GM19468 (cell line): ENCODE measurements at regions not wholly inside any gene's neighbourhood (a gene's known extent, or its start where the extent isn't known, plus 50 kb on each side); places are given as distances from the start of the nearest gene placed in this dataset.
A peak's percentile ranks its signal among the peaks of the same experiment; 100 is the strongest.

Source experiments
- ATAC-seq: cut with Tn5 transposase; IDR thresholded peaks from one replicate; pipeline ENCODE4 v1.9.1; 2021; ENCODE audit warnings: mild to moderate bottlenecking, moderate library complexity, moderate number of reproducible peaks; ENCODE audit not compliant: unreplicated experiment; ENCODE audit errors: extremely low read depth

GRCh38 chr2:205937211-205937610 lies 148.8 kb downstream of the INO80D start:
- no peak for ATAC-seq

GRCh38 chr2:205936446-205936845 lies 149.5 kb downstream of the INO80D start:
- ATAC-seq = no peak

GRCh38 chr2:205934443-205934842 lies 151.5 kb downstream of the INO80D start:
- ATAC-seq = no peak

GRCh38 chr2:205932861-205933260 lies 153.1 kb downstream of the INO80D start:
- no peak for ATAC-seq

GRCh38 chr2:205931388-205931787 lies 154.6 kb downstream of the INO80D start:
- no peak for ATAC-seq

GRCh38 chr2:205930209-205930608 lies 155.8 kb downstream of the INO80D start:
- ATAC-seq = no peak

GRCh38 chr2:205929246-205929942 lies 156.6 kb downstream of the INO80D start:
- ATAC-seq = no peak

GRCh38 chr2:205925373-205926337 lies 160.3 kb downstream of the INO80D start:
- peak; percentile 83 for ATAC-seq

GRCh38 chr2:205924676-205925075 lies 161.3 kb downstream of the INO80D start:
- ATAC-seq = no peak

GRCh38 chr2:205915130-205915524 lies 170.8 kb downstream of the INO80D start:
- ATAC-seq = no peak

- ATAC-seq = no peak
Observed at GRCh38 chr2:205914213-205915129, 171.5 kb downstream of the INO80D start.

- no peak for ATAC-seq
Observed at GRCh38 chr2:205913668-205914067, 172.3 kb downstream of the INO80D start.

- ATAC-seq = no peak
Observed at GRCh38 chr2:205911306-205911705, 174.7 kb downstream of the INO80D start.

GRCh38 chr2:205909184-205909572 lies 176.8 kb downstream of the INO80D start:
- ATAC-seq = no peak

GRCh38 chr2:205908212-205909183 lies 177.5 kb downstream of the INO80D start:
- no peak for ATAC-seq

GRCh38 chr2:205906419-205906818 lies 179.6 kb downstream of the INO80D start:
- ATAC-seq = no peak

GRCh38 chr2:205905576-205905975 lies 180.4 kb downstream of the INO80D start:
- ATAC-seq = no peak

- no peak for ATAC-seq
Observed at GRCh38 chr2:205904873-205905272, 181.1 kb downstream of the INO80D start.

GRCh38 chr2:205903549-205904129 lies 182.3 kb downstream of the INO80D start:
- peak; percentile 58 for ATAC-seq
